HUES48 (cell line): ENCODE measurements at regions not wholly inside any gene's neighbourhood (a gene's known extent, or its start where the extent isn't known, plus 50 kb on each side); places are given as distances from the start of the nearest gene placed in this dataset.

Experiments used
- H3K27ac ChIP-seq: one replicate; pipeline ENCODE4 v1.7.0; 2013; ENCODE audit warnings: low read depth, low read length, inconsistent platforms
- H3K27me3 ChIP-seq: 2 replicates; pipeline ENCODE4 v1.6.1; 2013; ENCODE audit warnings: mild to moderate bottlenecking, low read length; ENCODE audit not compliant: control insufficient read depth, insufficient read depth
- H3K36me3 ChIP-seq: 2 replicates; pipeline ENCODE4 v1.6.1; 2013; ENCODE audit warnings: low read length; ENCODE audit not compliant: control insufficient read depth, insufficient read depth
- H3K4me1 ChIP-seq: 2 replicates; pipeline ENCODE4 v1.6.1; 2013; ENCODE audit warnings: mild to moderate bottlenecking, low read length; ENCODE audit not compliant: control insufficient read depth, insufficient read depth
- H3K4me3 ChIP-seq: 2 replicates; pipeline ENCODE4 v1.5.1; 2013; ENCODE audit warnings: mild to moderate bottlenecking, low read depth, low read length
- H3K9ac ChIP-seq: 2 replicates; pipeline ENCODE4 v1.6.1; 2013; ENCODE audit warnings: mild to moderate bottlenecking, low read depth, low read length, moderate library complexity
- H3K9me3 ChIP-seq: 2 replicates; pipeline ENCODE4 v1.6.1; 2013; ENCODE audit warnings: low read length; ENCODE audit not compliant: control insufficient read depth, insufficient read depth

DNA sequence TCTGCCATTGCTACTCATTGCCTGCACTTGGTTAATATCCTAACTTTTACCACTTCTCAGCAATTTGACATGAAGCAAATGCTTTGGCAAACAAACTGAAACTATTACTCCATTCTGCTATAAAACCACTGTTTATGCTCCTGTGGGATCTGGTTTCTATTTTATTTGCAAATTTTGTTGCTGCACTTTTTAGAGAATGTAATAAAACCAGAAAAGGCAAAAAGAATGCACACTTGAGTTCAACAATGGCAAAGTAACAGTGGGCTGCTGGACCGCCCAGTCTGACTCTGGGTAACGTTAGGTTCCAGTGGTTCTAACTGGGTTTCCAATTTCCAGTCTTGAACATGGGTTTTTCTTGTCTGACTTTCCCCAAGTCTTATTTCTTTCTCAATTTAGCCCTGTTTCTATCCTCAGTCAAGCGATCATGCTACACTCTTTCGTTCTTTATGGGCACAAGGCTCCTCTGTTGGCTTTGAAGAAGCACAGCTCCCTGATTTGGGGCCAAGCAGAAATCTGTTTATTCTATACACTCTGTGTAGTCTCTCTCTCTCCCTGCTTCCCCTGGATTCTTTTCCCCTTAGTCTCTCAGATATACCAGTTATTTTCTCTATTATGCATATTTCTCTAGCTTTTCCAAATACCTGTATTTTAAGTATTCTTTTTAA lies 129.2 kb upstream of the FAM3C start:
- no peaks in the 10 kb centered on the region for H3K27me3 ChIP-seq
- H3K36me3 ChIP-seq = no peaks in the 10 kb centered on the region

DNA sequence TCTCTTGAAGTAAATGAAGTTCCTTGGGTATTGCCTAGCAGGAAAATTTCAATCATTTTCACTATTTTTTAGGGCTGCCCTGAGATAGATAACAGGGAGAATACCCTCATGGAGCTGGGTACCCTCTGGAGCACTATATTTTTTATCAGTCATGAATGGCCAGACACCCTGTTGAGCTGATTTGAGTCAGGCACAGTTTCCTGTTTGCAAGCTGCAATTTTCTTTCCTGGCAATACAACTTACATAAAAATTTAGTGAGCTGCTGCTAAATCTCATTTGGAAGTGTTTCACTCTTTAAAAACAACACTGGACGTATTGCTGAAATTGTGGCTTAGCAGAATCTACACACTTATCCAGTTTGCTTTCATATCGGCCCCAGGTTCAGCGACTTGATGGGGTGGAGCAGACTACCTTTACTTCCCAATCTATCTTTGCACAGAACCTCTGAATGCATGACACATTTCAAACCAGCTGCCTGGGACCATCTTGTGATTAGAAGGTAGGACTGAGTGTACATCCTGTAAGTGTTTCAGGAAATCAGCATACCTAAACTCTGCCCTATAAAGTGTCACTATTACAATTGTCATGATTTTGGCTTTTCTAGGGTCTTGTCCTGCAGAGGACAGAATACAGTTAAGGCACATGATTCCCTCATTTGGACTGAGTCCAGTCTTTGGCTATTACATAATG lies 125.7 kb upstream of the FAM3C start:
- H3K27ac ChIP-seq = no peak overlapping the region
- H3K9ac ChIP-seq = no peak overlapping the region
- no peaks in the 10 kb centered on the region for H3K4me1 ChIP-seq
- H3K36me3 ChIP-seq = no peaks in the 10 kb centered on the region
- no peaks in the 10 kb centered on the region for H3K27me3 ChIP-seq
- no peak overlapping the region for H3K4me3 ChIP-seq
- H3K9me3 ChIP-seq = no peaks in the 10 kb centered on the region

More for the DNA sequence above, 129.2 kb upstream of the FAM3C start:
- H3K4me3 ChIP-seq = no peak overlapping the region
- no peaks in the 10 kb centered on the region for H3K4me1 ChIP-seq
- H3K9ac ChIP-seq = no peak overlapping the region
- H3K9me3 ChIP-seq = no peaks in the 10 kb centered on the region
- no peak overlapping the region for H3K27ac ChIP-seq

- H3K36me3 ChIP-seq = no peaks in the 10 kb centered on the region
- H3K9me3 ChIP-seq = no peaks in the 10 kb centered on the region
- H3K4me1 ChIP-seq = no peaks in the 10 kb centered on the region
- H3K9ac ChIP-seq = no peak overlapping the region
- H3K27ac ChIP-seq = no peak overlapping the region
- H3K4me3 ChIP-seq = no peak overlapping the region
- no peaks in the 10 kb centered on the region for H3K27me3 ChIP-seq
Observed at GRCh38 chr7:121520911-121521310, 124.8 kb upstream of the FAM3C start.

DNA sequence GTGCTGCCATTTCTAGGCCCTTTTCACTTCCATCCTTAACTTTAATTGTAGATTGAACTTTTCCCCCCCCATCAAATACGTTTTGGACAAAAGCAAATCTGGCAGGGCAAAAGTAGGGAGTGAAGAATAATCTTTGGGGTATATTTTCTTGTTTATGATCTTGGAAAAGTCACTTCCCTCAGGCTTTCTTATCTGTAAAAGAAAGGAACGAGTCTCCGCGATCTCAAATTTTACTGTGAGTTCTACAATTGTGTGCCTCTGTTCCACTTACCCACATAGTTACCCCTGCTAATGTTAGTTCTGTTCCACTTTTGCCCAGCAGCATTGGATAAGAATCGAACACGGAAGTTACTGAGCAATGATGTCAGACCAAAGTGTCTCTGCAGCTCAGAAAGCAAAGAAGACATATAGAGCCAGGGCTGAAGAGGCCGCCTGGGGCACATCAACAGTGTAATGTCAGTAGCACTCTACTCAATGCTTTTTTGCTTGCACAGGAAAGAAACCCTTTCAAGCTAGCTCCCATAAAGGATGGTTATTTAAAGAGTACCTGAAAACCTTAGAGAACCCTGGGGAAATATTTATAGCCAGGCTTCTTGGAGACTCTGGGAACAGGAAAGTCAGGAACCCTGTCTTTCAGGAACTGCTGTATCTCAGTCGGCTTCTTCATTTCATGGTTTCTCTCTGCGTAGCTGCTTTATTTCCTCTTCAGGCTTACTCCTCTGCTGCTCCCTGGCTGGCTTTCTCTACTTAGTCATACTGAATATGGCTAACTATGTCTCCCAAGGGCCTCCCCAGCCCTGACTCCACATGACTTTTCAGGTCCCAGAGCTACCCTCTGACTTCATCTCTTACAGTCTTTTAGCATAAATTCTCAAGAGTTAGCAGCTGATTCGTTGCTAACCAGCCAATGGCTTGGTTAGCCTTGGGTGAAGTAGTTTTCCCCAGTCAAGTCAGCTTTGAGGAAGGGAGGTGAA lies 123.7 kb upstream of the FAM3C start:
- H3K36me3 ChIP-seq = no peaks in the 10 kb centered on the region
- no peaks in the 10 kb centered on the region for H3K27me3 ChIP-seq
- H3K4me3 ChIP-seq = no peak overlapping the region
- H3K4me1 ChIP-seq = no peaks in the 10 kb centered on the region
- no peak overlapping the region for H3K27ac ChIP-seq
- no peak overlapping the region for H3K9ac ChIP-seq
- H3K9me3 ChIP-seq = no peaks in the 10 kb centered on the region

- Histone ChIP-seq H3K27ac (no peak overlapping the region), H3K4me3 (no peak overlapping the region), H3K9ac (no peak overlapping the region), H3K9me3 (no peaks in the 10 kb centered on the region), H3K4me1 (peaks cover 20% of the 10 kb centered on the region), H3K36me3 (no peaks in the 10 kb centered on the region), H3K27me3 (no peaks in the 10 kb centered on the region)
Observed at GRCh38 chr7:121517591-121517990, 121.5 kb upstream of the FAM3C start.

GRCh38 chr7:121516821-121517220 lies 120.7 kb upstream of the FAM3C start:
- peaks cover 5% of the 10 kb centered on the region; the same call in 1 of the 2 replicates for H3K9me3 ChIP-seq
- H3K36me3 ChIP-seq = no peaks in the 10 kb centered on the region
- no peaks in the 10 kb centered on the region for H3K27me3 ChIP-seq
- H3K4me1 ChIP-seq = peaks cover 20% of the 10 kb centered on the region
- H3K4me3 ChIP-seq = no peak overlapping the region
- no peak overlapping the region for H3K27ac ChIP-seq
- H3K9ac ChIP-seq = no peak overlapping the region

GRCh38 chr7:121515630-121516401 lies 119.7 kb upstream of the FAM3C start:
- H3K4me3 ChIP-seq = no peak overlapping the region

DNA sequence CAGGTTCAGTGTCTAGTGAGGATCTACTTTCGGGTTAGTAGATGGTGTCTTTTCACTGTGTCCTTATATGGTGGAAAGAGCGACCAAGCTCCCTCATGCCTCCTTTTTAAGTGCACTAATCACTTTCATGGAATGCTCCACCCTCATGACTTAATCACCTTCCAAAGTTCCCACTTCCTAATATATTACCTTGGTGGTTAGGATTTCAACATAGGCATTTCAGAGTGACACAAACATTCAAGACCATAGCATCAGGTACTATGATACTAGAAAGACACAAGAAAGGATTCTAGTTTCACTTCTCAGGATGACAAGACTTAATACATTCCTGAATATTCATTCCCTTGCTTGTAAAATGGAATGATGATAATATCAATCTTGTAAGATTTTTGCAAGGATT lies 119.1 kb upstream of the FAM3C start:
- Histone ChIP-seq H3K9ac (no peak overlapping the region), H3K9me3 (peaks cover 19% of the 10 kb centered on the region), H3K36me3 (no peaks in the 10 kb centered on the region), H3K27me3 (no peaks in the 10 kb centered on the region), H3K4me3 (no peak overlapping the region), H3K4me1 (peaks cover 20% of the 10 kb centered on the region), H3K27ac (no peak overlapping the region)

More at GRCh38 chr7:121515630-121516401, 119.7 kb upstream of the FAM3C start:
- Histone ChIP-seq H3K4me1 (peaks cover 20% of the 10 kb centered on the region), H3K9me3 (peaks cover 13% of the 10 kb centered on the region), H3K36me3 (no peaks in the 10 kb centered on the region), H3K27ac (no peak overlapping the region), H3K9ac (no peak overlapping the region), H3K27me3 (no peaks in the 10 kb centered on the region)

- Histone ChIP-seq H3K4me1 (peaks cover 20% of the 10 kb centered on the region), H3K4me3 (no peak overlapping the region), H3K9me3 (peaks cover 27% of the 10 kb centered on the region), H3K36me3 (no peaks in the 10 kb centered on the region), H3K9ac (no peak overlapping the region), H3K27me3 (no peaks in the 10 kb centered on the region), H3K27ac (no peak overlapping the region)
Observed at GRCh38 chr7:121513105-121513504, 117.0 kb upstream of the FAM3C start.

DNA sequence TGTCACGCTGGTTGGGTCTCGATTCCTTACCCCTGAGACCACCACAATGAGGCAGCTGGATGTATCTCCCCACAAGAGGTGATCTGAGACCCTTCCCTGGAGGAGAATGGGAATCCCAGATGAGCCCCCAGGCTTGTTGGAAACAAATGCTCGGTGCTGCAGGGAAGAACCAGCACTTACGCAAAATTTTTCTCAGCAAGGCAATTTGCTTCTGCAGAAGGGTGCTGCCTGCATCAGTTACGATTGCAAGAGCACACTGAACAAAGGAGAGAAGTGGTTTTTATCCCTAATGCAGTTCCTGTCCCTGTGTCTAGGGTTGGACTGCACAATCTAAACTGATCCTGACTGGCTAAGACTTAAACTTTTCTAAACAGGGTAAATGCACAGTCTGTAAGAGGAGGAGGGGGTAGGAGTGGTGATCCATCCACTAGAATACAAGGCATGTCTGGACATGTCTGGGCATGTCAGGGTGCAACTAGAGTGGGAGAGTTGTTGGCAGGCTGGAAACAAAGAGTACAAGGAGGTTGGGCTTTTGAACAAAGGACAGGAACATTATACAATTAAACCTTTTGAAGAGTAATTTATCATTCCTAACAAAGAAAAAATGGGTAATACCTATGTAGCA lies 114.9 kb upstream of the FAM3C start:
- H3K4me1 ChIP-seq = peaks cover 20% of the 10 kb centered on the region
- no peaks in the 10 kb centered on the region for H3K36me3 ChIP-seq
- H3K27me3 ChIP-seq = no peaks in the 10 kb centered on the region
- H3K9ac ChIP-seq = no peak overlapping the region
- no peak overlapping the region for H3K4me3 ChIP-seq
- H3K9me3 ChIP-seq = peaks cover 40% of the 10 kb centered on the region
- H3K27ac ChIP-seq = no peak overlapping the region
